ENCODE measurements at regions not wholly inside any gene's neighbourhood (a gene's known extent, or its start where the extent isn't known, plus 50 kb on each side); places are given as distances from the start of the nearest gene placed in this dataset.

GRCh38 chr1:63054184-63054583 lies 268.2 kb upstream of the FOXD3 start:
- TF ChIP-seq, protein P1, sequence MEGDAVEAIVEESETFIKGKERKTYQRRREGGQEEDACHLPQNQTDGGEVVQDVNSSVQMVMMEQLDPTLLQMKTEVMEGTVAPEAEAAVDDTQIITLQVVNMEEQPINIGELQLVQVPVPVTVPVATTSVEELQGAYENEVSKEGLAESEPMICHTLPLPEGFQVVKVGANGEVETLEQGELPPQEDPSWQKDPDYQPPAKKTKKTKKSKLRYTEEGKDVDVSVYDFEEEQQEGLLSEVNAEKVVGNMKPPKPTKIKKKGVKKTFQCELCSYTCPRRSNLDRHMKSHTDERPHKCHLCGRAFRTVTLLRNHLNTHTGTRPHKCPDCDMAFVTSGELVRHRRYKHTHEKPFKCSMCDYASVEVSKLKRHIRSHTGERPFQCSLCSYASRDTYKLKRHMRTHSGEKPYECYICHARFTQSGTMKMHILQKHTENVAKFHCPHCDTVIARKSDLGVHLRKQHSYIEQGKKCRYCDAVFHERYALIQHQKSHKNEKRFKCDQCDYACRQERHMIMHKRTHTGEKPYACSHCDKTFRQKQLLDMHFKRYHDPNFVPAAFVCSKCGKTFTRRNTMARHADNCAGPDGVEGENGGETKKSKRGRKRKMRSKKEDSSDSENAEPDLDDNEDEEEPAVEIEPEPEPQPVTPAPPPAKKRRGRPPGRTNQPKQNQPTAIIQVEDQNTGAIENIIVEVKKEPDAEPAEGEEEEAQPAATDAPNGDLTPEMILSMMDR (IDR thresholded peaks at IDR 0.05; ENCODE audit: control insufficient read depth, insufficient read depth, low read depth, low read length, missing control alignments), result no peak
- no peak for DNase-seq (ENCODE audit: low read depth)

GRCh38 chr1:63063367-63063766 lies 259.0 kb upstream of the FOXD3 start:
- no peak for DNase-seq (ENCODE audit: low read depth)
- no peak overlapping the region for H3K4me3 ChIP-seq (ENCODE audit: control insufficient read depth, low read depth, low read length)
- TF ChIP-seq, protein P1 (IDR thresholded peaks at IDR 0.05; ENCODE audit: control insufficient read depth, insufficient read depth, low read depth, low read length, missing control alignments), result no peak

More at GRCh38 chr1:63054184-63054583, 268.2 kb upstream of the FOXD3 start:
- H3K4me3 ChIP-seq (ENCODE audit: control insufficient read depth, low read depth, low read length), result no peak overlapping the region

DNA sequence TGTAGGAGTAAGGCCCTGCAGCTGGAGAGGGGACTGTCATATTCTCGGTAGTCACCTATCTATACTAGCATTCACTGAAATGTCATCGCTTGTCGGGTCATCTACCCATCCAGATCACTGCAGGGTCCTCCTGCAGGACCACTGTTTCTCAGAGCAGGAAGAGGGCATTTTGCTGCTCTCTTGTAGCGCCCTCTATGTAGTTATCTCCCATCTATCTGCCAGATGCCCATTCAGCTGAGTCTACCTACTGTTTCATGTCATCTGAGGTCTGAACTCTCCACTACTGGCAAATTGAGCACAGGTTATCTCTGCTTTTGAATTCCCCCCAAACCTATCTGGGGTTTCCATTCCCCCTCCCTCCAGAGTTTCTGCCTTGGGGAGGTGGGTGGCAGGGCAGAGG lies 258.2 kb upstream of the FOXD3 start:
- TF ChIP-seq, protein P1 (IDR thresholded peaks at IDR 0.05; ENCODE audit: control insufficient read depth, insufficient read depth, low read depth, low read length, missing control alignments), result no peak
- H3K4me3 ChIP-seq (ENCODE audit: control insufficient read depth, low read depth, low read length), result no peak overlapping the region
- DNase-seq (ENCODE audit: low read depth), result no peak

DNA sequence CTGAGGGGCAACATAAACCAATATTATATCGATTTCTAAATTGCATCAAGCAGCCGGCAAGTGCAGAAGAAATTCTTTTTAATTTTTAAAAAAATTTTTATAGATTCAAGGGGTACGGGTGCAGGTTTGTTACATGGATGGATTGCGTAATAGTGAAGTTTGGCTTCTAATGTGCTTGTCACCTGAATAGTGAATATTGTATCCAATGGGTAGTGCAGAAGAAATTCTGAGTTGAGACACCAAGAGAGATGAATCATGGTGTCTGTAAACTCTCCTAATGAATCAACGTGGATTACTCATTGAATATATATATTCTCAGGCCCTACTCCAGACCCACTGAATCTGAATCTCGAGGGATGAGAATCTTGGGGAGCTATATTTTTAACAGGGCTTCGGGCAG lies 253.7 kb upstream of the FOXD3 start:
- no peak for DNase-seq (ENCODE audit: low read depth)
- TF ChIP-seq, protein P1 (IDR thresholded peaks at IDR 0.05; ENCODE audit: control insufficient read depth, insufficient read depth, low read depth, low read length, missing control alignments), result no peak
- no peak overlapping the region for H3K4me3 ChIP-seq (ENCODE audit: control insufficient read depth, low read depth, low read length)

GRCh38 chr1:63069214-63069613 lies 253.2 kb upstream of the FOXD3 start:
- TF ChIP-seq, protein P1 (IDR thresholded peaks at IDR 0.05; ENCODE audit: control insufficient read depth, insufficient read depth, low read depth, low read length, missing control alignments), result no peak

DNA sequence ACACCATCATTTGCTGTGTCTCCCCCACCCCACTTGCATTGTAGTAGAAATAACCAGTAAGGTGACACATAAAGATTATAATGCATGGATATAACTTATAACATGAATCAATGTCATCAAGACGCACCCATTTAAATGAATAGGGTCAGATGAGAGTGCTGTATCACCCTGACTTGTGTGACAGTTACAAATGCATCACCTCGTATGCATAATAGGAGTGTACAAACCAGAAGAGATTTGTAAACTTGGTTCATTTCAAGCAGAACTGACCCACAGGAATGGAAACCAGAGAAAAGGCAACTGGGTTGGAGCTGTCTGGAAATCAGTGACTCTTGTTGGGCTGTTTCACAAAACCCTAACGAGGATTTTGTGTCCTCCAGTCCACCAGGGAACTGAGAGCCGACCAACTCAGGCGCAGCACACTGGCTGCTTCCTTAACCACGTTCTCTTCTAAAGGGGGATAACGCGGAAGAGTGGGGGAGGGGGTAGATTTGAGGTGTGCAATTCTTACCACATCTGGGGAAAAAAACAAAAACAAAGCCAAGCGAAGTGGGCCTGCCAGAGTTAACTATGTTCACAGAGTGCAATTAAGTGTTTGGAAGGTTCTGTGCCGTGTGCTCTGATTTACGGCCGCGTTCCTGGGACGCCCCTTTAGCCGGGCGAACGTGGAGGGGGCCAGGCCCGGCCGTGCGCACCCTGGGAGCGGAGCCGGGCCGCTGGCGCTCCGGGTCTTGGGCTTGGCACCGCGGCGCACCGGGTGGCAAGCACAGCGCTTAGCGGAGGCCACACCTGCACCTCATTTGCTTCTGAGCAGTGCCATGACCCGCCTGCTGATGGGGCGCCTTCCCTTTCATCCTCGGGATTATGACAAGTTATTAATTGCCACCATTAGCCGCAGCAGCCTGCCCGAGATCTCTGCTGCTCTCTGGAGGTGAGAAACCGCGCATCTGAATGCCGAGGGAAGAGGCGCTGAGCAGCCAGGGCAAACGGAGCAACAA lies 248.8 kb upstream of the FOXD3 start:
- TF ChIP-seq, protein P1 (IDR thresholded peaks at IDR 0.05; ENCODE audit: control insufficient read depth, insufficient read depth, low read depth, low read length, missing control alignments), result peak; percentile 13
- DNase-seq (ENCODE audit: low read depth), result no peak

More at GRCh38 chr1:63069214-63069613, 253.2 kb upstream of the FOXD3 start:
- no peak for DNase-seq (ENCODE audit: low read depth)
- no peak overlapping the region for H3K4me3 ChIP-seq (ENCODE audit: control insufficient read depth, low read depth, low read length)

More for the DNA sequence above, 248.8 kb upstream of the FOXD3 start:
- H3K4me3 ChIP-seq (ENCODE audit: control insufficient read depth, low read depth, low read length), result no peak overlapping the region
